Kidney (tissue), 13 donors: ENCODE measurements at regions not wholly inside any gene's neighbourhood (a gene's known extent, or its start where the extent isn't known, plus 50 kb on each side); places are given as distances from the start of the nearest gene placed in this dataset.

Experiments
- DNase-seq, 5 donors: peaks; one replicate each; pipeline ENCODE4 v3.0.0-alpha.2; 2013 to 2020
- FAIRE-seq: peaks from 2 replicates; lab custom pipeline; 2012; peaks lifted over from hg19 to GRCh38; lab: Jason Lieb, UNC
- H3K27ac ChIP-seq, 2 donors: one replicate each; pipeline ENCODE4 v1.7.0; 2013; ENCODE audit warnings: low read depth in 2 of 2, low read length in 2 of 2, inconsistent platforms in 1 of 2
- H3K27me3 ChIP-seq: one replicate; pipeline ENCODE4 v1.7.1; 2013; ENCODE audit warnings: low read length, inconsistent platforms; ENCODE audit not compliant: control insufficient read depth, insufficient read depth
- H3K36me3 ChIP-seq, 3 donors: one replicate each; pipeline versions ENCODE4 v1.7.0 to v1.7.1; 2013; ENCODE audit warnings: low read length in 3 of 3, control low read depth in 1 of 3, inconsistent platforms in 1 of 3; ENCODE audit not compliant: insufficient read depth in 3 of 3, control insufficient read depth in 2 of 3
- H3K4me1 ChIP-seq, 3 donors: one replicate each; pipeline versions ENCODE4 v1.7.0 to v1.7.1; 2013; ENCODE audit warnings: low read length in 3 of 3, inconsistent platforms in 1 of 3, low read depth in 1 of 3; ENCODE audit not compliant: control insufficient read depth in 2 of 3, insufficient read depth in 2 of 3
- H3K4me3 ChIP-seq, 3 donors: one replicate each; pipeline versions ENCODE4 v1.7.0 to v1.8.1; 2013; ENCODE audit warnings: low read length in 3 of 3, control low read depth in 1 of 3, inconsistent platforms in 1 of 3
- H3K9ac ChIP-seq, 3 donors: one replicate each; pipeline versions ENCODE4 v1.7.0 to v1.7.1; 2013; ENCODE audit warnings: low read length in 3 of 3, control low read depth in 1 of 3, inconsistent platforms in 1 of 3
- H3K9me3 ChIP-seq, 3 donors: one replicate each; pipeline versions ENCODE4 v1.7.0 to v1.7.1; 2013; ENCODE audit warnings: low read length in 3 of 3, control low read depth in 1 of 3, inconsistent platforms in 1 of 3; ENCODE audit not compliant: control insufficient read depth in 2 of 3, insufficient read depth in 1 of 3
- intact Hi-C: fragments of 100-400 bp; cut with DNase I; formaldehyde crosslinking; loops from one replicate; pipeline ENCODE4 v1.11.1; 2022
- TF ChIP-seq, protein P1 (sequence below): IDR thresholded peaks from 3 replicates; pipeline ENCODE4 v1.5.1; 2012; ENCODE audit warnings: mild to moderate bottlenecking, moderate library complexity, borderline replicate concordance; ENCODE audit not compliant: insufficient read depth; ENCODE audit errors: extremely low read depth
- donor health status: control.
- donor health status: control.
- donor health status: control.
- donor health status: control.
- donor health status: control.
- donor health status: DM: yes; HTN: yes; CAD: no.
- donor health status: Normal renal cell carcinoma (clear cell type).

DNA sequence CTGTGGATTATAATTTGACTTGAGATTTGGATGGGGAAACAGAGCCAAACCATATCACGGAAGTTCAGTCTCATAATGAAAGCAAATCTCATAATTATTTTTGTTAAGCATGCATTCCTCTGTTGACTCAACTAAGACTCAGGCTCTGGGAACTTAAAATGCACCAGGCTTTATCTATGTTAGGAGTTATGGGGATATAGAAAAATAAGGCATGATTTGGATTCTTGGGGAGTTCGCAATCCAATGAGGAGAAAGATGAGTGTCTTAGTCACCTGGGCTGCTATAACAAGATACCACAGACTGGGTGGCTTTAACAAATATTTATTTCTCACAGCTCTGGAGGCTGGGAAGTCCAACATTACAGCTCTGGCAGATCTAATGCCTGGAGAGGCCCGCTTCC, 89.4 kb upstream of the TJP1 start:
- no peak overlapping the region for H3K4me3 ChIP-seq
- no peaks in the 10 kb centered on the region for H3K27me3 ChIP-seq
- no peak for FAIRE-seq
- H3K4me1 ChIP-seq: no peaks in the 10 kb centered on the region
- no peaks in the 10 kb centered on the region for H3K36me3 ChIP-seq
- TF ChIP-seq, protein P1, sequence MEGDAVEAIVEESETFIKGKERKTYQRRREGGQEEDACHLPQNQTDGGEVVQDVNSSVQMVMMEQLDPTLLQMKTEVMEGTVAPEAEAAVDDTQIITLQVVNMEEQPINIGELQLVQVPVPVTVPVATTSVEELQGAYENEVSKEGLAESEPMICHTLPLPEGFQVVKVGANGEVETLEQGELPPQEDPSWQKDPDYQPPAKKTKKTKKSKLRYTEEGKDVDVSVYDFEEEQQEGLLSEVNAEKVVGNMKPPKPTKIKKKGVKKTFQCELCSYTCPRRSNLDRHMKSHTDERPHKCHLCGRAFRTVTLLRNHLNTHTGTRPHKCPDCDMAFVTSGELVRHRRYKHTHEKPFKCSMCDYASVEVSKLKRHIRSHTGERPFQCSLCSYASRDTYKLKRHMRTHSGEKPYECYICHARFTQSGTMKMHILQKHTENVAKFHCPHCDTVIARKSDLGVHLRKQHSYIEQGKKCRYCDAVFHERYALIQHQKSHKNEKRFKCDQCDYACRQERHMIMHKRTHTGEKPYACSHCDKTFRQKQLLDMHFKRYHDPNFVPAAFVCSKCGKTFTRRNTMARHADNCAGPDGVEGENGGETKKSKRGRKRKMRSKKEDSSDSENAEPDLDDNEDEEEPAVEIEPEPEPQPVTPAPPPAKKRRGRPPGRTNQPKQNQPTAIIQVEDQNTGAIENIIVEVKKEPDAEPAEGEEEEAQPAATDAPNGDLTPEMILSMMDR: no peak
- DNase-seq: no peak
- H3K27ac ChIP-seq: no peak overlapping the region
- intact Hi-C loops: no loop called here
- peaks cover 0 to 5% (median 0%) of the 10 kb centered on the region in 3 donors for H3K9me3 ChIP-seq
- no peak overlapping the region for H3K9ac ChIP-seq

DNA sequence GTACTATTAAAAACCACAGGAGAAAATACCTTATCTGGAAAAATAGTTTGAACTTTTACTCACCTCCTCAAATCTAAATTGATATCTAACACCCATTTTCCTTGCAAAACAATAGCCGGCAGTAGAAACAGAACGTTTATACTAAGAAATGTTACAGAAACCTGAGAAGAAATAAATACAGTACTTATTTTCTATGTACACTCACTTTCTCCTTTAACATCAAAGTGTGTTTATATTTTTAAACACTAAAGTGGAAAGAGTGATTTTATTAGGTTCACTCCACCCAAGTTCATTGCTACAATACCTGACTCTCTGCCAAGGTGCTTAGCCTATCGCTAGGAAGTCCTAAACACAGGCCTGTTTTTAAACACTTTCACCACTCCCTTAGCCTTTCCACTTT, 87.8 kb upstream of the TJP1 start:
- no peak overlapping the region for H3K4me3 ChIP-seq
- intact Hi-C loops: no loop called here
- no peaks in the 10 kb centered on the region for H3K36me3 ChIP-seq
- no peak overlapping the region for H3K9ac ChIP-seq
- FAIRE-seq: no peak
- H3K9me3 ChIP-seq: peaks cover 0 to 5% (median 0%) of the 10 kb centered on the region in 3 donors
- no peaks in the 10 kb centered on the region for H3K4me1 ChIP-seq
- no peak overlapping the region for H3K27ac ChIP-seq
- no peaks in the 10 kb centered on the region for H3K27me3 ChIP-seq
- TF ChIP-seq, protein P1: no peak
- DNase-seq: peak in 1 of 5 donors; percentile 46

DNA sequence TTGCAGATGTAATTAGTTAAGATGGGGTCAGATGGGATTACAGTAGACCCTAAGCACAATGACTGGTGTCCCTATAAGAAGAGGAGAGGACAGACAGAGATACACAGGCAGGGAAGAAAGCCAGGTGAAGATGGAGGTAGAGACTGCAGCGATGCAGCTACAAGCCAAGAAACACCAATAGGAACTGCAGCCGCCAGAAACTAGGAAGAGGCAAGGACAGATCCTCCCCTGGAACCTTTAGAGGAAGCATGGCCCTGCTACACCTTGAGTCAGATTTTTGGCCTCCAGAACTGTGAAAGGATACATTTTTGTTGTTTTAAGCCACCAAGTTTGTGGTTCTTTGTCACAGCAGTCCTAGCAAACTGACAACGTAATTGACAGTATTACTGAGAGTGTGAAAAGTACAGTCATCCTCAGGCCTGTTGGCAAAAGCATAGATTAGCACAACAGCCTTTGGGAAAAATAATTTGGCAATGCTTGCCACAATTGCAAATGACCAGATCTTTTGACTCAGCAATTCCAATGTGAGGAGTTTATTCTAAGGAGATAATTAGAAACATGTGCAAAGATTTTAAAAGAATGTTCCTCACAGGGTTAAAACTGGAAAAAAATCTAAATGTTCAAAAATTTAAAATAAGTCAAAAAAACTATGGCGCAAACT, 82.6 kb upstream of the TJP1 start:
- Histone ChIP-seq H3K36me3 (no peaks in the 10 kb centered on the region), H3K9ac (no peak overlapping the region), H3K27ac (no peak overlapping the region), H3K9me3 (no peaks in the 10 kb centered on the region), H3K4me3 (no peak overlapping the region), H3K27me3 (no peaks in the 10 kb centered on the region), H3K4me1 (no peaks in the 10 kb centered on the region)
- TF ChIP-seq, protein P1: no peak
- no peak for FAIRE-seq
- no peak for DNase-seq
- intact Hi-C loops: no loop called here
